ENCODE measurements at regions not wholly inside any gene's neighbourhood (a gene's known extent, or its start where the extent isn't known, plus 50 kb on each side); places are given as distances from the start of the nearest gene placed in this dataset.

DNA sequence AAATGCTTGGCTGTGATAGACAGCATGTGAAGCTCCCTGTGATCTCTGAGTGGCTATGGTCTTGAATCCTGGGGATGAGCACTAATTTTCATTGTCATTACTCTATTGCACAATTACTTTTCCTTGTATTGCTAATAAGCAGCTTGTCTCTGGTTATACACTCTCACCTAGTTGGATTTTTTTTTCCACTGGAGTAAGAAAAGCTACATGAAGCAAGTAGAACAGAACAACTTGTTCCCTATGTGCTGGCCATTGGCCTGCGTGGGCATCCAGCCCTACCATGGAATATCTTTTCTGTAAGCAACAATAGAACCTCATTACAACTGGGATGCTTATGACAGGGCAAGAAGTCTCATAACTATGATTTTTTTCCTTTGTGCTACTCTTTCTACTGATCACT is 807.4 kb downstream of the TNS3 start:
- no peak for TF ChIP-seq NR3C1 (CRISPR knock-in tag; conservative IDR thresholded peaks at IDR 0.05; ENCODE audit: low read depth)
- no peak for TF ChIP-seq TEAD1 (CRISPR knock-in tag; IDR thresholded peaks at IDR 0.05)
- TF ChIP-seq CTCF (IDR thresholded peaks at IDR 0.05) = no peak
- TF ChIP-seq MAX (CRISPR knock-in tag; IDR thresholded peaks at IDR 0.05) = no peak
- TF ChIP-seq TP53 (CRISPR knock-in tag; IDR thresholded peaks at IDR 0.05) = no peak
- TF ChIP-seq GRHL2 (CRISPR knock-in tag; IDR thresholded peaks at IDR 0.05; ENCODE audit: insufficient replicate concordance, severe bottlenecking) = no peak
- no peak for TF ChIP-seq IRF2 (CRISPR knock-in tag; IDR thresholded peaks at IDR 0.05; ENCODE audit: borderline replicate concordance, low read depth)
- no peak for TF ChIP-seq ZNF263 (CRISPR knock-in tag; IDR thresholded peaks at IDR 0.05; ENCODE audit: low read depth)
- TF ChIP-seq ESRRA (CRISPR knock-in tag; IDR thresholded peaks at IDR 0.05; ENCODE audit: borderline replicate concordance) = no peak
- TF ChIP-seq, protein P1, sequence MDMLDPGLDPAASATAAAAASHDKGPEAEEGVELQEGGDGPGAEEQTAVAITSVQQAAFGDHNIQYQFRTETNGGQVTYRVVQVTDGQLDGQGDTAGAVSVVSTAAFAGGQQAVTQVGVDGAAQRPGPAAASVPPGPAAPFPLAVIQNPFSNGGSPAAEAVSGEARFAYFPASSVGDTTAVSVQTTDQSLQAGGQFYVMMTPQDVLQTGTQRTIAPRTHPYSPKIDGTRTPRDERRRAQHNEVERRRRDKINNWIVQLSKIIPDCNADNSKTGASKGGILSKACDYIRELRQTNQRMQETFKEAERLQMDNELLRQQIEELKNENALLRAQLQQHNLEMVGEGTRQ (CRISPR knock-in tag; IDR thresholded peaks at IDR 0.05) = no peak
- no peak for TF ChIP-seq JUN (CRISPR knock-in tag; IDR thresholded peaks at IDR 0.05)
- TF ChIP-seq, protein P2, sequence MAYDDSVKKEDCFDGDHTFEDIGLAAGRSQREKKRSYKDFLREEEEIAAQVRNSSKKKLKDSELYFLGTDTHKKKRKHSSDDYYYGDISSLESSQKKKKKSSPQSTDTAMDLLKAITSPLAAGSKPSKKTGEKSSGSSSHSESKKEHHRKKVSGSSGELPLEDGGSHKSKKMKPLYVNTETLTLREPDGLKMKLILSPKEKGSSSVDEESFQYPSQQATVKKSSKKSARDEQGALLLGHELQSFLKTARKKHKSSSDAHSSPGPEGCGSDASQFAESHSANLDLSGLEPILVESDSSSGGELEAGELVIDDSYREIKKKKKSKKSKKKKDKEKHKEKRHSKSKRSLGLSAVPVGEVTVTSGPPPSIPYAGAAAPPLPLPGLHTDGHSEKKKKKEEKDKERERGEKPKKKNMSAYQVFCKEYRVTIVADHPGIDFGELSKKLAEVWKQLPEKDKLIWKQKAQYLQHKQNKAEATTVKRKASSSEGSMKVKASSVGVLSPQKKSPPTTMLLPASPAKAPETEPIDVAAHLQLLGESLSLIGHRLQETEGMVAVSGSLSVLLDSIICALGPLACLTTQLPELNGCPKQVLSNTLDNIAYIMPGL (CRISPR knock-in tag; IDR thresholded peaks at IDR 0.05) = no peak
- TF ChIP-seq, protein P3, sequence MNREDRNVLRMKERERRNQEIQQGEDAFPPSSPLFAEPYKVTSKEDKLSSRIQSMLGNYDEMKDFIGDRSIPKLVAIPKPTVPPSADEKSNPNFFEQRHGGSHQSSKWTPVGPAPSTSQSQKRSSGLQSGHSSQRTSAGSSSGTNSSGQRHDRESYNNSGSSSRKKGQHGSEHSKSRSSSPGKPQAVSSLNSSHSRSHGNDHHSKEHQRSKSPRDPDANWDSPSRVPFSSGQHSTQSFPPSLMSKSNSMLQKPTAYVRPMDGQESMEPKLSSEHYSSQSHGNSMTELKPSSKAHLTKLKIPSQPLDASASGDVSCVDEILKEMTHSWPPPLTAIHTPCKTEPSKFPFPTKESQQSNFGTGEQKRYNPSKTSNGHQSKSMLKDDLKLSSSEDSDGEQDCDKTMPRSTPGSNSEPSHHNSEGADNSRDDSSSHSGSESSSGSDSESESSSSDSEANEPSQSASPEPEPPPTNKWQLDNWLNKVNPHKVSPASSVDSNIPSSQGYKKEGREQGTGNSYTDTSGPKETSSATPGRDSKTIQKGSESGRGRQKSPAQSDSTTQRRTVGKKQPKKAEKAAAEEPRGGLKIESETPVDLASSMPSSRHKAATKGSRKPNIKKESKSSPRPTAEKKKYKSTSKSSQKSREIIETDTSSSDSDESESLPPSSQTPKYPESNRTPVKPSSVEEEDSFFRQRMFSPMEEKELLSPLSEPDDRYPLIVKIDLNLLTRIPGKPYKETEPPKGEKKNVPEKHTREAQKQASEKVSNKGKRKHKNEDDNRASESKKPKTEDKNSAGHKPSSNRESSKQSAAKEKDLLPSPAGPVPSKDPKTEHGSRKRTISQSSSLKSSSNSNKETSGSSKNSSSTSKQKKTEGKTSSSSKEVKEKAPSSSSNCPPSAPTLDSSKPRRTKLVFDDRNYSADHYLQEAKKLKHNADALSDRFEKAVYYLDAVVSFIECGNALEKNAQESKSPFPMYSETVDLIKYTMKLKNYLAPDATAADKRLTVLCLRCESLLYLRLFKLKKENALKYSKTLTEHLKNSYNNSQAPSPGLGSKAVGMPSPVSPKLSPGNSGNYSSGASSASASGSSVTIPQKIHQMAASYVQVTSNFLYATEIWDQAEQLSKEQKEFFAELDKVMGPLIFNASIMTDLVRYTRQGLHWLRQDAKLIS (CRISPR knock-in tag; IDR thresholded peaks at IDR 0.05; ENCODE audit: borderline replicate concordance) = no peak
- TF ChIP-seq, protein P4, sequence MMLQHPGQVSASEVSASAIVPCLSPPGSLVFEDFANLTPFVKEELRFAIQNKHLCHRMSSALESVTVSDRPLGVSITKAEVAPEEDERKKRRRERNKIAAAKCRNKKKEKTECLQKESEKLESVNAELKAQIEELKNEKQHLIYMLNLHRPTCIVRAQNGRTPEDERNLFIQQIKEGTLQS (CRISPR knock-in tag; conservative IDR thresholded peaks at IDR 0.05) = no peak
